OCI-LY3 (cell line): ENCODE measurements at regions not wholly inside any gene's neighbourhood (a gene's known extent, or its start where the extent isn't known, plus 50 kb on each side); places are given as distances from the start of the nearest gene placed in this dataset.

Experiments used
- EZH2phosphoT487 ChIP-seq: fragments of 200-600 bp; shearing (Covaris generic); IDR thresholded peaks from 2 replicates; pipeline ENCODE4 v1.6.1; 2018; ENCODE audit warnings: antibody characterized with exemption, mixed run types, low read depth
- TF ChIP-seq, protein P1 (sequence below): fragments of 200-600, 300-600 bp; sonication (generic); IDR thresholded peaks from 2 replicates; pipeline ENCODE4 v1.5.1; 2014; ENCODE audit warnings: antibody characterized with exemption, low read length, low read depth

DNA sequence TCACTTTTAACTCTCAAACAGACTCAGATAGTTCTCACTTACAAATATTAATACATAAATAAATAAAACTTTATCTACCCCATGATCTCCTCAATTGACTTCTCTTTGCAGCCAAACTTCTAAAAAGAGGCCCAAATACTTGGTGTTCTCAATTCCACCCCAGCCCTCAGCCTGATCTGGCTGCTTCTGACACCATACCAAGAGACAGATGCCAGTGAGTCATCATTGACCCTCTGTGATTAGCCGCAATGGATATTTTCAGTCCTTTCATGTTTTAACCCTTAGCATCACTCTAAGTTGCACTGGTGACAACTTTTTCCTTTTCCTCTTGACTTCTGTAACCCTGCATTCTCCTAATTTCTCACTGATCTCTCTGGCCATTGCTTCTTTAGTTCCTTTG lies 184.1 kb upstream of the ARHGAP20 start:
- TF ChIP-seq, protein P1, sequence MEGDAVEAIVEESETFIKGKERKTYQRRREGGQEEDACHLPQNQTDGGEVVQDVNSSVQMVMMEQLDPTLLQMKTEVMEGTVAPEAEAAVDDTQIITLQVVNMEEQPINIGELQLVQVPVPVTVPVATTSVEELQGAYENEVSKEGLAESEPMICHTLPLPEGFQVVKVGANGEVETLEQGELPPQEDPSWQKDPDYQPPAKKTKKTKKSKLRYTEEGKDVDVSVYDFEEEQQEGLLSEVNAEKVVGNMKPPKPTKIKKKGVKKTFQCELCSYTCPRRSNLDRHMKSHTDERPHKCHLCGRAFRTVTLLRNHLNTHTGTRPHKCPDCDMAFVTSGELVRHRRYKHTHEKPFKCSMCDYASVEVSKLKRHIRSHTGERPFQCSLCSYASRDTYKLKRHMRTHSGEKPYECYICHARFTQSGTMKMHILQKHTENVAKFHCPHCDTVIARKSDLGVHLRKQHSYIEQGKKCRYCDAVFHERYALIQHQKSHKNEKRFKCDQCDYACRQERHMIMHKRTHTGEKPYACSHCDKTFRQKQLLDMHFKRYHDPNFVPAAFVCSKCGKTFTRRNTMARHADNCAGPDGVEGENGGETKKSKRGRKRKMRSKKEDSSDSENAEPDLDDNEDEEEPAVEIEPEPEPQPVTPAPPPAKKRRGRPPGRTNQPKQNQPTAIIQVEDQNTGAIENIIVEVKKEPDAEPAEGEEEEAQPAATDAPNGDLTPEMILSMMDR: no peak
- no peak for TF ChIP-seq EZH2phosphoT487
